ENCODE measurements at regions not wholly inside any gene's neighbourhood (a gene's known extent, or its start where the extent isn't known, plus 50 kb on each side); places are given as distances from the start of the nearest gene placed in this dataset.
A peak's percentile ranks its signal among the peaks of the same experiment; 100 is the strongest.

- DNase-seq (ENCODE audit: low read depth), result no peak
These were observed 169.4 kb downstream of the FOXL1 start for GRCh38 chr16:86747761-86748160.

DNA sequence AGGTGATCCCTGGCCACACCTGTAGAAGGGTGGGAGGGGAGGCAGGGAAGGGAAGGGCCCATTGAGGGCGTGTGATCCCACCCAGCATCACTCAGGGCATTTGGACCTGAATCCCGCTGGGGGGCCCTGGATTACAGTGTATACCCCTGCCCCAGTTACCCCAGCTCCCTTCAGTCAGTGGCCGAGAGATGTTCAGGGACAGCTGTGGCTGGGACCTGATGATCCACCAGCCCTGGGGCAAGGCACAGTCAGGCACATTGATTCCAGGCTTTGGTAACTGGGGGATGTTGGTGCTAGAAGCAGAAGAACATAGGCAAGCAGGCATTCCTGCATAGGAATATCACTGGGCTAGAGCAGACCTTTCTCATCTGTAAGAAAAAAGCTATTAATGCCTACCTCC, 170.3 kb downstream of the FOXL1 start:
- no peak for DNase-seq (ENCODE audit: low read depth)

DNA sequence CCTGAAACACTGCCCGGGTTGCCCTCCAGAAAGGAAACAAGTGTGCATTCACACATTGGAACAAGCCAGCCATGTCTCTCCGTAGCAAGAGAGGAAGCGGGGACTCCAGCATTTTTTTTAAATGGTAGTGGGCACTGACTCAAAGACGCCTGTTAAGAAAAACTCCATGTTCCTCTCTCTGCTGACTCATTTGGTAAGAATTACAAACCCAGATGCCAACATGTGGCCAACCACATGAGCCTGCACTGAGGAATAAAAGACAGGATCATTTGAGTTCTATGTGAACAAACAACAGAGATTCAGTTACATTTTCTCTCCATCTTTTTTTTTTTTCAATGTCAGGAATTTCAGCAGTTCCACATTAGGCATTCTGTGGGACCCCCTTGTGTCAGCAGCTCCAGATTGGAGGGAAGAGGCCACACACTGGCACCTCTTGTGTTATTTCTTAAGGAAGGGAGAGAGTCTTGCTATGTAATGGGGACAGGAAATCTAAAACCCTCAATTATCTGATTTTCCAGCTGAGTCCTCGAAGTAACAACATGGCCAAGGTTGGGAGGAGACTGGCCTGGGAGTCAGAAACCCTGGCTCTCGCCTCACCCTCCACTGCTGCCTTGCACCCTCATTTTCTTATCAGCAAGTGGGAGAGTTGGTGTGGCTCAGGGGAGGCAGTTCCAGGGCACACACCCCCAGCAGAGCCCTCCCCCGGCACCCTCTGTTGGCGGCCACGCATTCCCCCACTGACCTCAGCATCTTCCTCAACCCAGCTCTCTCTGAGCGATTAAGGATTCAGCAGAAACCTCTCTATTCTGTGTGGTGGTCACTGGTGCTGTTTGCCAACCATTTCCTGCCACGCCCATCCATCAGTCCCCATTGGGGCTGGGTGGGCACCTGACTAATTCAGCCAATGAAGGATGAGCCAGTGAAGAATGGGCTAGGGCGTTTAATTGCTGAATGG, 173.0 kb downstream of the FOXL1 start:
- DNase-seq (ENCODE audit: low read depth), result no peak

- no peak for DNase-seq (ENCODE audit: low read depth)
These were observed 174.3 kb downstream of the FOXL1 start for GRCh38 chr16:86752582-86753175.

- no peak for DNase-seq (ENCODE audit: low read depth)
These were observed 175.1 kb downstream of the FOXL1 start for GRCh38 chr16:86753399-86753798.

DNA sequence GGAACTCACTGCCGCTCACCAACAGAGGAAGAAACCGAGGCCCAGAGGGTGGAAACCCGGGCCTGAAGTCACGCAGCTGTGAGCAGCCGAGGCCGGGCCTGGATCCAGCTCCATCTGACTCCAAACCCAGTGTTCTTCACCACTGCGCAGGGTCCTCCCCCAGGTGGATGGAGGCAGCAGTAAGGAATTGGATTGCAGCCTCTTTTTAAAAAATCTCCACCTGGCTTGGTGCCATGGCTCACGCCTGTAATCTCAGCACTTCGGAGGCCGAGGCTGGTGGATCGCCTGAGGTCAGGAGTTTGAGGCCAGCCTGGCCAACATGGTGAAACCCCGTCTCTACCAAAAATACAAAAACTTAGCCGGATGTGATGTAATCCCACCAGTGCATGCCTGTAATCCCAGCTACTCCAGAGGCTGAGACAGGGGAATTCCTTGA, 177.2 kb downstream of the FOXL1 start:
- no peak for DNase-seq (ENCODE audit: low read depth)

- DNase-seq (ENCODE audit: low read depth), result no peak
These were observed 178.7 kb downstream of the FOXL1 start for GRCh38 chr16:86756882-86757703.

- DNase-seq (ENCODE audit: low read depth), result no peak
These were observed 179.3 kb downstream of the FOXL1 start for GRCh38 chr16:86757704-86758040.

DNA sequence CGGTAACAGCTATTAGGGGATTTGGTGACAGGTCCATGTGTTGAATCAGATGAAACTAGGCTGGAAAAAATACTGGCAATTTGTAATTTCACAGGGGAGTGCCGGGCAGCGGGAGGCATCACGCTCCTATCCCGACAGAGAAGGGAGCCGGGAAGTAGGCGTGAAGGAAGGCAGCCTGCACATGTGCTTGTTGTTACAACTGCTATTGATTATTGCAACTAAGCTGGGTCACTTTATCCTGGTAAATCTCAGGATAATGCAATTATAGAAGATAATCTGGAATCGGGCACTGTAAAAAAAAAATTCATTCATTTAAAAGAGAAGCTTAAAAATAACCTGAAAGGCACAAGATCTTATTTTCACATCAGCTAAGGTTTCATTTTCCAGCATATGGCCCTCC, 180.6 kb downstream of the FOXL1 start:
- no peak for DNase-seq (ENCODE audit: low read depth)

DNA sequence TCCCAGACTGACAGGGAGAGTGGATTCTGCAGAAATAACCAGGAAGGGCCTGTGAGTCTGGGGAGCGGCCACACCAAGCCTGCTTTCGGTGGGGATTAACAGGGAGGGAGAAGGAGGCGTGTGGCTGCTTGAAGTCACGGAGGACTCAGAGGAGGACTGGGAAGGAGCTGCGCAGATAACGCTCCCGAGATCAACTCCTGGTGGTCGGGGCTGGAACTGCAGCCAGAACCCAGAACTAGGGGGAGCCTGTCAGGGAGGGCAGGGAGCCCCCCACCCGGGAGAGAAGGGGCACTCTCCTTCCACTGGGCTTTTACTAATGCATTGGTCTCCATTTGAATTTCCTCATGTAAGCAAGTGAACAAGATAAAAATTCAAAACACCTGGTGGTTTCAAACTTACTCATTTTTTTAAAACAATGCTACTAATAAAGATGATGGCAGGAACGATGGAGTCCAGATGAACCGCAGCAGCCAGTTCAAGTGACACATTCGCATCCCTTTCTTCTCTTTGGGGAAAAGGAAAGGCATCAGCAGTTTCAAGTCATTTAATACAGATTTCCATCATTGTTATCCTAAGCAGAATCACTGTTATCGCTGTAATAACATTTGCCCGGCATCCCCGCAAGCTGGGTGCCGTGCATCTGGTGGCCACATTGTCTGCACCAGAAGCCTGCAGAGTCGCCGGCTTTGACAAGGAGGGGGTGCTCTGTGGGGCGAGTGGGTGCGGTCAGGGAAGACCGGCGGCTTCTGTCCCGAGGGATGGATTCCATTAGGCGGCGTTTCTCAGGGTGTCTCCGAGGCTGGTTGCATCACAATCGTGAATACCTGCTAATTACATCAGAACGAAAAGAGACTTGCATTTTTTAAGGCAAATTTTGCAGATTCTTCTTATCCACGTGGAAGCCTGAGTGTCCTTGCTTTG, 183.0 kb downstream of the FOXL1 start:
- peak; percentile 9 for DNase-seq (ENCODE audit: low read depth)

DNA sequence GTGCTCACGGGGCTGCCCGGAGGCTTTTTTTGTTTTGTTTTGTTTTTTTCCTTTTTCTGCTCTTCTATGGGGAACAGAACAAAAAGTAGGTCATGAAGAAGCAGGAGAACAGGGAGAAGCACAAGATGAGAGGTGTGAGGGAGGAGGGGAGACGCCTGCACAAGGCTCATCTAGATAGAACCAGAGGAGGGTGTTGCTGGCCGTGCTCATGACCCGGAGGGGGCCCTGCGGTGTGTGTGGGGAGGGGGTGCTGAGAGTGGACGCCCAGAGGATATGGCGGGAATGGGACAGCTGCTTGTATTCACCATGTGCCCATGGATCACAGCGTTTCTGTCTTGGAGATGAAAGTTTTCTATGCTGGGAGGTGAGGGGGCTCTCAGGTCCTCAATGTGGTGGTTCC, 183.7 kb downstream of the FOXL1 start:
- DNase-seq (ENCODE audit: low read depth), result no peak

GRCh38 chr16:86763819-86764218, 185.5 kb downstream of the FOXL1 start:
- no peak for DNase-seq (ENCODE audit: low read depth)

DNA sequence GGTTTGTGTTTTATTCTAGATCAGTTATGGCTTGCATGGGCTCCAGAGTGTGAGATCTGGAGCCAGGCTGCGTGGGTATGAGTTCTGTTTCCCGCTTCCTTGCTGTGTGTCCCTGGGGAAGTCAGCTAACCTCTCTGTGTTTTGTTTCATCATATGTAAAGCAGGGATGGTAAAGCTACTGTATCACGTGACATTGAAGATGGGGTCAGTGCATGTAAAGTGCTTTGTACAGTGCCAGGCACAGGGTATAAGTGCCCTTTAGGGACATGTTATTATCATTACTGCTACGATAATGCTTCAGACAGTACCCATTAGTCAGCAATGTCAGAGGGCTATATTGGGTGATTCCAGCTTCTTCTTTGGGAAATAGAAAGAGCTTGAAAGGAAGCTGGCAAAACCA, 186.2 kb downstream of the FOXL1 start:
- DNase-seq (ENCODE audit: low read depth), result no peak

DNA sequence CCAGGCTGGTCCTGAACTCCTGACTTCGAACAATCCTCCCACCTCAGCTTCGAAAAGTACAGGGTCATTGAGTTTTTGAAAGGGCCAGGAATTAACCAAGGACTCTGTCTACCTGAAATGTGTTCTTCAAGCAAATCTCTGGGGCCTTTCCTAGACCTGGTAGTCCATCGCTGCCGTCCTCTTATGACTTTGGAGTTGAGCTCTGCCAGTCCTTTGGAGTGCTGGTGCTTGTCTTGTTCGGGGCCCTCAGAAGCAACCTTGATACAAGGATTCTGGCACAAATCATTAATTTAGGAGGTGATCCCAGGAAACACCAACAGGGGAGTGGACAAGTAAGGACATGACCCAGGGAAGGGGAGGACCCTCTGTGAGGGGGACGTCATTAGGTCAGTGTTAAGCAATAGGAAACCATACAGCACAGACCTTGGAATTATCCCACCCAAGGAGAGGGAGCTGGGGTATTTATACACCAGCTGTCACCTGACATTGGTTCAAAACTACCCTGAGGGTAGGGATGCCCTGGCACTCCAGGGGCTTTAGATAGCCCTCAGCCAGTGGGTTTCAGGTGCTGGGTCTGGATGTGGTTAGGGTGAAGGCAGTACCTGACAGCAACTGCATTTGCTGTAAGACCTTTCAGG, 187.2 kb downstream of the FOXL1 start:
- DNase-seq (ENCODE audit: low read depth), result no peak

GRCh38 chr16:86766700-86767099, 188.4 kb downstream of the FOXL1 start:
- DNase-seq (ENCODE audit: low read depth), result no peak

GRCh38 chr16:86768228-86768791, 190.0 kb downstream of the FOXL1 start:
- DNase-seq (ENCODE audit: low read depth), result no peak

GRCh38 chr16:86768999-86769398, 190.7 kb downstream of the FOXL1 start:
- no peak for DNase-seq (ENCODE audit: low read depth)

DNA sequence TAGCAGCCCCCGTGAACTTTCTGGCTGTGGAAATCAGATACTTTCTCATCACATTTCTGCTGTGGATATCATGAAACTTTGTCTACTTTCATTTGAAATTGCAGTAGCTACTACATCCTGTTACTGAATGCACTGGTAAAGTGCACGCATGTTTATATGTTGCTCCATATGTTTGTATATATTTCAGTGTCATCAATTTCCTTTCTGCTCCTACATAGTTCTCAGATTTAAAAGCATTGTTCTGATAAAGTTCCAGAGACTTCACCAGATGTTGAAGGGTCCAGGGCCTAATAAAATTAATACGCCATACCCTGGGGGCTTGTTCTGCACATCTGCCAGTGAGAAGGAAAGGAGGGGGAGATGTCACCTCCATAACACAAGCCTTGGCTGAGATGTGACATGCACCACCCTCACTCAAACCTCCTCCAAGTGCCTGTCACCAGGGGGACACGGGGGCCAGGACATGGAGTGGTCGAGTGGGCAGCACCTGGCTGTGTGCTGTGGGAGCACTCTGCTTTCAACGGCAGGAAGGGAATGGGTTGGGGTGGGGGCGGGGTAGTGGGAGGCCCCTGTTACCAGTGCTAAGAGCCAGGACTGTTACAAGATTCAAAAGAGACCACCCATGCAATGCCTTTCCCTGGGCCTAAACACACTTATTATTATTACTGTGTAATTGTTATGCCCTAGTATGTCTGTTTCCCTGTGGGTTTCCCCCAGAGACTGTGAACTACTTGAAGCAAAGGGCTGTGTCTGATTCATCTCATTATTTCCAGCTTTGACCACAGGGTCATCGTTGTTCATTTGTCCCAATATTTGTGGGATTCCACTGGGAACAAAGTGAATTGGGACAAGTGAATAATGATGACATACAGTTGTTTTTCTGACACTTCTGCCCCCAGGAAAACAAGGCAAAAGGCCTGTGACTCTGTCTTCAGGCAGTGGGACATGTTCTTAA, 193.4 kb downstream of the FOXL1 start:
- no peak for DNase-seq (ENCODE audit: low read depth)

- DNase-seq (ENCODE audit: low read depth), result no peak
These were observed 194.5 kb downstream of the FOXL1 start for GRCh38 chr16:86772671-86773353.
